Mammary epithelial cell (primary cell): ENCODE measurements at regions not wholly inside any gene's neighbourhood (a gene's known extent, or its start where the extent isn't known, plus 50 kb on each side); places are given as distances from the start of the nearest gene placed in this dataset.

Experiments used
- EZH2 ChIP-seq: IDR thresholded peaks from 2 replicates; pipeline ENCODE4 v1.6.1; 2012; ENCODE audit warnings: low read length, inconsistent platforms, borderline replicate concordance
- TF ChIP-seq, protein P1 (sequence below), 2 donors: IDR thresholded peaks in 1 of 2; conservative IDR thresholded peaks in 1 of 2; 2 replicates each; pipeline ENCODE4 v1.5.1; 2011 to 2012; ENCODE audit warnings: inconsistent platforms in 2 of 2, low read length in 2 of 2, mild to moderate bottlenecking in 2 of 2, control low read depth in 1 of 2, low read depth in 1 of 2; ENCODE audit not compliant: insufficient read depth in 1 of 2; ENCODE audit errors: extremely low read depth in 1 of 2

DNA sequence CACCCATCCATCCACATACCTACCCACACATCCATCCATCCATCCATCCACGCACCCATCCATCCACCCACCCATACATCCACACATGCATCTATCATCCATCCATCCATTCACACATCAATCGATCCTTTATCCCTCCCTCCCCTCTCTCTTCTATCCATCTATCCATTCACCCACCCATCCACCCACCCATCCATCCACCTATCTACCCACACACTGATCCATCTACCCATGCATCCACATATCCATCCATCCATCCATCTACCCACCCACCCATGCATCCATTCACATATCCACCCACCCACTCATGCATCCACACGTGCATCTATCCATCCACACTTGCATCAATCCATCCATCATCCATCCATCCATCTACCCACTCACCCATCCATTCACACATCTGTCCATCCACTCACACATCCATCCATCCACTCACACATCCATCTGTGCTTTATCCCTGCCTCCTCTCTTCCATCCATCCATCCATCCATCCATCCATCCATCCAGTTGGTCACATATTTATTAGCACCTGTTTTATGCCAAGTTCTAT lies 366.1 kb downstream of the CTTN start:
- TF ChIP-seq EZH2, result no peak
- TF ChIP-seq, protein P1, sequence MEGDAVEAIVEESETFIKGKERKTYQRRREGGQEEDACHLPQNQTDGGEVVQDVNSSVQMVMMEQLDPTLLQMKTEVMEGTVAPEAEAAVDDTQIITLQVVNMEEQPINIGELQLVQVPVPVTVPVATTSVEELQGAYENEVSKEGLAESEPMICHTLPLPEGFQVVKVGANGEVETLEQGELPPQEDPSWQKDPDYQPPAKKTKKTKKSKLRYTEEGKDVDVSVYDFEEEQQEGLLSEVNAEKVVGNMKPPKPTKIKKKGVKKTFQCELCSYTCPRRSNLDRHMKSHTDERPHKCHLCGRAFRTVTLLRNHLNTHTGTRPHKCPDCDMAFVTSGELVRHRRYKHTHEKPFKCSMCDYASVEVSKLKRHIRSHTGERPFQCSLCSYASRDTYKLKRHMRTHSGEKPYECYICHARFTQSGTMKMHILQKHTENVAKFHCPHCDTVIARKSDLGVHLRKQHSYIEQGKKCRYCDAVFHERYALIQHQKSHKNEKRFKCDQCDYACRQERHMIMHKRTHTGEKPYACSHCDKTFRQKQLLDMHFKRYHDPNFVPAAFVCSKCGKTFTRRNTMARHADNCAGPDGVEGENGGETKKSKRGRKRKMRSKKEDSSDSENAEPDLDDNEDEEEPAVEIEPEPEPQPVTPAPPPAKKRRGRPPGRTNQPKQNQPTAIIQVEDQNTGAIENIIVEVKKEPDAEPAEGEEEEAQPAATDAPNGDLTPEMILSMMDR (conservative IDR thresholded peaks at IDR 0.05 in 1 of 2, IDR thresholded peaks at IDR 0.05 in 1 of 2; ENCODE audit: extremely low read depth in 1 of 2, insufficient read depth in 1 of 2, low read depth in 1 of 2, low read length in 2 of 2), result no peak
